ENCODE measurements at regions not wholly inside any gene's neighbourhood (a gene's known extent, or its start where the extent isn't known, plus 50 kb on each side); places are given as distances from the start of the nearest gene placed in this dataset.

DNA sequence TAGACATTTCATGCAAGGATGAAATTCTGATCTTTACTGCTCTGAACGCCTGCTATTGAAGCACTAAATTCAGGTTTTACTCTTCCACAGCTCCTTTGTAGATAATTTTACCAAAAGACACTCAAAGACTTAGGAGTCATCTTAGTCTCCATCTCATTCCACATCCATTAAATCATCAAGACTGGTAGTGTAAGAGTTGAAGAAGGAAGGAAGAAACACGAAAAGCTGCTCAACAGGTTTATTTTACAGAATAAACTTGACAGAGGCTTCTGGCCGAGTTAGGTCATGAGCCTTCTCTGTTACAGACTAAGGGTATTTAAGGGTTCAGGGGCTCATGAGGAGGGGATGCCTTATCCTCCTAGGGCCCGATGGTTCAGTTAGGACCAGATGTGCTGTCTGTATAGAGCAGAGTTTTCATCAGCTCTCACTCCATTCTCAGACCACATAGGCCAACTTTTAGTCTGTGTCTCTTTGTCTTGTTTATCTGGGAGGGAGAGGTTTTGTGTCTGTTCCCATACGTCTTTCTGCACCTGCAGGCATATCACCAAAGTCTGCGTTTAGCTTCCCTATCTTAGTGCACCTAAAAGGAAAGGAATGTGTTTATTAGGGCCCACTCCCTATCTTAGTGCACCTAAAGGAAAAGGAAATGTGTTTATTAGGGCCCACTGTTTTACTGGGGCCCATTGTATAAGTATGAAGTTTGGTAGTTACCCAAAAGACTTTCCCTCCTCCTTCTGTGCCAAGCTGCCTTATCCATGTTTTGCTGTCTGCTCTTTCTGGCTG lies 57.4 kb upstream of the RGS18 start:
- FAIRE-seq = no peak
- DNase-seq (ENCODE audit: insufficient read length, low spot score) = no peak
- TF ChIP-seq POLR2A (IDR thresholded peaks at IDR 0.05; ENCODE audit: low read depth, low read length) = no peak

GRCh38 chr1:192104128-192104527 lies 54.1 kb upstream of the RGS18 start:
- TF ChIP-seq POLR2A (IDR thresholded peaks at IDR 0.05; ENCODE audit: low read depth, low read length) = no peak
- FAIRE-seq = no peak

DNA sequence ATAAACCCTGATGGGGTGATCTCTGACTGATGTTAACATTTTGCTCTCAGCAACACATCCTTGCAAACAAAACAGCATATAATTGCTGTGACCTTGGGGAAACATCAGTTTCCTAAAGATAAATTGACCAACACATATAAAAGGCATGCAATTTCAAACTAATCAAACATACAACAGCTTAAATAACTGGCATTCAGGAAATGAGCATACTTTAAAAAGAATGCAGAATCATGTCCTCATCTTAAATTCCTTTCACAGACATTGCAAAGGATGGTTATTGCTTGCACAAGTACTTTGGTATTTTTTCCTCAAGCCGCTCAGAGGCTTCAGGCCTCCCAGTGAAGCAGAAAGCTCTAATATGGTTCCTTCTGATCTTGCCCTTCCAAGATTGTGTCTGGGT lies 53.4 kb upstream of the RGS18 start:
- peak; percentile 79 for FAIRE-seq
- TF ChIP-seq POLR2A (IDR thresholded peaks at IDR 0.05; ENCODE audit: low read depth, low read length) = no peak
- no peak for DNase-seq (ENCODE audit: insufficient read length, low spot score)

More at GRCh38 chr1:192104128-192104527, 54.1 kb upstream of the RGS18 start:
- DNase-seq (ENCODE audit: insufficient read length, low spot score) = no peak

DNA sequence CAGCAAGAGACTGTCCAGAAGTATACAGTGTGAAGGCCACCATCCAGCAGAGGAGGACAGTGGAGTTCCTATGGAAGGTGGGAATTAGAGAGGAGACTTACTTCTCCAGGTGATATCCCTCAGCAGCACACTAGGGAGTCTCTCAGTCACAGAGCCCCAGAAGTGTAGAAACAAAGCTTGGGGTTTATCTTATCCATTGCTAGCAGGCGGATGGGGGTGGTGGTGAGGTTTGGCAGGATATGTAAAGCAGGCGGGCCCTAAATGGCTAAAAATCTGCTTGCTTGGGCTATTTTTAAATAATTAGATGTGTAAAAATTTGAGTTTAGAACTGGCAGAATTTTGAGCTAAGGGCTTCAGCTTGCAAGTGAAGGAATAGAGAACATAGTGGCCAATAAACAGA lies 50.1 kb upstream of the RGS18 start:
- TF ChIP-seq POLR2A (IDR thresholded peaks at IDR 0.05; ENCODE audit: low read depth, low read length) = no peak
- DNase-seq (ENCODE audit: insufficient read length, low spot score) (no peak), FAIRE-seq (no peak)

All from H54 (cell line).